DND-41 (cell line): ENCODE measurements at regions not wholly inside any gene's neighbourhood (a gene's known extent, or its start where the extent isn't known, plus 50 kb on each side); places are given as distances from the start of the nearest gene placed in this dataset.

Experiments
- CTCF ChIP-seq: IDR thresholded peaks from 2 replicates; pipeline ENCODE4 v1.5.1; 2012; ENCODE audit warnings: borderline replicate concordance, low read length, moderate library complexity, mild to moderate bottlenecking; ENCODE audit not compliant: poor library complexity, severe bottlenecking; ENCODE audit errors: extremely low read depth
- EZH2 ChIP-seq: IDR thresholded peaks from 3 replicates; pipeline ENCODE4 v1.6.1; 2012; ENCODE audit warnings: borderline replicate concordance, low read depth, mild to moderate bottlenecking, moderate library complexity, low read length, inconsistent platforms; ENCODE audit not compliant: severe bottlenecking

GRCh38 chr5:91584352-91584751 is 201.2 kb upstream of the ARRDC3 start:
- TF ChIP-seq EZH2 (no peak), CTCF (no peak)
